Right lobe of liver (tissue), 6 donors: ENCODE measurements at regions not wholly inside any gene's neighbourhood (a gene's known extent, or its start where the extent isn't known, plus 50 kb on each side); places are given as distances from the start of the nearest gene placed in this dataset.

ENCODE experiments used
- ATAC-seq, 4 donors: fragments of 200-7000 bp; cut with Tn5 transposase; one replicate each; pipeline ENCODE4 v1.9.1; 2020; ENCODE audit warnings: mild to moderate bottlenecking in 4 of 4, moderate library complexity in 4 of 4
- DNase-seq, 3 donors: peaks; one replicate each; pipeline ENCODE4 v3.0.0-alpha.2; 2020
- H3K27ac ChIP-seq, 3 donors: fragments of 200-600 bp; one replicate each; pipeline ENCODE4 v1.8.0; 2022
- H3K27me3 ChIP-seq, 2 donors: fragments of 200-600 bp; one replicate each; pipeline ENCODE4 v1.8.0; 2022
- H3K36me3 ChIP-seq, 4 donors: fragments of 200-600 bp; sonication (generic) in 1 of 4; one replicate each; pipeline versions ENCODE4 v1.5.1 to v1.8.0; 2017 to 2022; ENCODE audit warnings: control low read depth in 1 of 4
- H3K4me1 ChIP-seq, 4 donors: fragments of 200-600 bp; sonication (generic) in 1 of 4; one replicate each; pipeline versions ENCODE4 v1.5.1 to v1.8.0; 2017 to 2022; ENCODE audit warnings: control low read depth in 1 of 4
- H3K4me3 ChIP-seq, 3 donors: fragments of 200-600 bp; one replicate each; pipeline ENCODE4 v1.8.0; 2022
- H3K9me3 ChIP-seq, 4 donors: fragments of 200-600 bp; sonication (generic) in 1 of 4; one replicate each; pipeline versions ENCODE4 v1.5.1 to v1.8.0; 2017 to 2022; ENCODE audit warnings: control low read depth in 1 of 4
- CTCF ChIP-seq, 4 donors: fragments of 200-600 bp in 3 of 4; fragments of 450-650 bp in 1 of 4; IDR thresholded peaks; one replicate each; pipeline versions ENCODE4 v1.5.1 to v1.8.0; 2016 to 2022; ENCODE audit warnings: antibody characterized with exemption in 4 of 4, mild to moderate bottlenecking in 2 of 4
- POLR2A ChIP-seq: fragments of 450-650 bp; IDR thresholded peaks from one replicate; pipeline ENCODE4 v1.6.1; 2017; ENCODE audit warnings: antibody characterized with exemption, mild to moderate bottlenecking
- WGBS: methylation state at CpG from one replicate; pipeline ENCODE4 v1.1.6; 2018; ENCODE audit warnings: low coverage, low lambda C conversion rate; ENCODE audit not compliant: insufficient coverage; ENCODE audit errors: missing lambda C conversion rate; 5-methylcytosine and 5-hydroxymethylcytosine counted together
- intact Hi-C, 2 donors: fragments of 100-400 bp; cut with DNase I; formaldehyde crosslinking; loops; one replicate each; pipeline versions ENCODE4 v1.11.2 to v1.14.1; 2022
- donor health status: DM: no; HTN: yes; CAD: no.
- donor health status: DM: no; HTN: no; CAD: no.
- donor health status: DM: no; HTN: no; CAD: no.
- donor health status: DM: no; HTN: yes; CAD: no.
- donor health status: DM: no; HTN: yes; CAD: no.

- TF ChIP-seq CTCF (IDR thresholded peaks at IDR 0.05) (no peak), POLR2A (no peak)
- DNase-seq (no peak), ATAC-seq (no peak)
- Histone ChIP-seq H3K9me3 (no peaks in the 10 kb centered on the region), H3K27me3 (no peaks in the 10 kb centered on the region), H3K4me3 (no peak overlapping the region), H3K27ac (no peak overlapping the region), H3K4me1 (no peaks in the 10 kb centered on the region), H3K36me3 (no peaks in the 10 kb centered on the region)
- 64% methylated on average over 3 of the region's 3 CpGs for WGBS
- intact Hi-C loops: no loop called here
These were observed 606.3 kb upstream of the LRFN5 start for GRCh38 chr14:41000350-41000749.

DNA sequence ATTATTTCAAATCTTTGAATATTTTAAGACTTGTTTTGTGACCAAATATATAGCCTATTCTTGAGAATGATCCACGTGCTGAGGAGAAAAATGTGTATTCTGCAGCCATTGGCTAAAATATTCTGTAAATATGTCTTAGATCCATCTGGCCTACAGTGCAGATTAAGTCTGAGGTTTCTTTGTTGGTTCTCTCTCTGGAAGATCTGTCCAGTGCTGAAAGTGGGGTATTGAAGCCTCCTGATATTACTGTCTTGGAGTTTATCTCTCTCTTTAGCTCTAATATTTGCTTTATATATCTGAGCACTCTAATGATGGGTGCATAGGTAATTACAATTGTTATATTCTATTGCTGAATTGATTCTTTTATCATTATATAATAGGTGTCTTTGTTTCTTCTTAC lies 617.4 kb upstream of the LRFN5 start:
- Histone ChIP-seq H3K4me1 (no peaks in the 10 kb centered on the region), H3K4me3 (no peak overlapping the region), H3K27ac (no peak overlapping the region), H3K9me3 (no peaks in the 10 kb centered on the region), H3K27me3 (no peaks in the 10 kb centered on the region), H3K36me3 (no peaks in the 10 kb centered on the region)
- intact Hi-C loops: no loop called here
- WGBS: 14% methylated on average over 1 of the region's 1 CpG
- ATAC-seq (no peak), DNase-seq (no peak)
- no peak for TF ChIP-seq CTCF (IDR thresholded peaks at IDR 0.05)
- TF ChIP-seq POLR2A: no peak

DNA sequence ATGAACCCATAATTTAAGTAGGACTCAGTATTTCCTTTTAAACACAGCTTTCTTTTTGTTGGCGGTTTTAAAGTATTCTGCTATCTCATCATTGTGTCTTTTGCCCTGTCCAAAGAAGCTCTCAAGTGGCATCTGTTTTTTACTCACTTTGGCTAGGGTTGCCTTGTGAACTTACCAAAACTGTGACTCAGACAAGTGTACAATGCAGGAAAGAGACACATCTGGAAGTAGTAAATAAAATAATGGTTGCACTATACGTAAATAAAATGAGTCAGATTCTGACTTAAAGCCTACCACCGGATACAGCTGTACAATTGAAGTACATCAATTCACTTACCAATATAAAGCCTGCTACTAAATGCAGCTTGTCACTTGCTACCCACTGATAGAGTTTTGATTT lies 619.2 kb upstream of the LRFN5 start:
- Histone ChIP-seq H3K4me1 (no peaks in the 10 kb centered on the region), H3K27ac (no peak overlapping the region), H3K9me3 (no peaks in the 10 kb centered on the region), H3K36me3 (no peaks in the 10 kb centered on the region), H3K4me3 (no peak overlapping the region), H3K27me3 (no peaks in the 10 kb centered on the region)
- TF ChIP-seq CTCF (IDR thresholded peaks at IDR 0.05): no peak
- TF ChIP-seq POLR2A: no peak
- no peak for DNase-seq
- ATAC-seq: no peak
- intact Hi-C loops: no loop called here
- WGBS: 52% methylated on average over 3 of the region's 3 CpGs

GRCh38 chr14:40986655-40987054 lies 620.0 kb upstream of the LRFN5 start:
- intact Hi-C loops: no loop called here
- Histone ChIP-seq H3K4me1 (no peaks in the 10 kb centered on the region), H3K4me3 (no peak overlapping the region), H3K9me3 (no peaks in the 10 kb centered on the region), H3K27ac (no peak overlapping the region), H3K36me3 (no peaks in the 10 kb centered on the region), H3K27me3 (no peaks in the 10 kb centered on the region)
- WGBS: 25% methylated on average over 1 of the region's 1 CpG
- ATAC-seq (no peak), DNase-seq (no peak)
- TF ChIP-seq POLR2A (no peak), CTCF (IDR thresholded peaks at IDR 0.05) (no peak)

DNA sequence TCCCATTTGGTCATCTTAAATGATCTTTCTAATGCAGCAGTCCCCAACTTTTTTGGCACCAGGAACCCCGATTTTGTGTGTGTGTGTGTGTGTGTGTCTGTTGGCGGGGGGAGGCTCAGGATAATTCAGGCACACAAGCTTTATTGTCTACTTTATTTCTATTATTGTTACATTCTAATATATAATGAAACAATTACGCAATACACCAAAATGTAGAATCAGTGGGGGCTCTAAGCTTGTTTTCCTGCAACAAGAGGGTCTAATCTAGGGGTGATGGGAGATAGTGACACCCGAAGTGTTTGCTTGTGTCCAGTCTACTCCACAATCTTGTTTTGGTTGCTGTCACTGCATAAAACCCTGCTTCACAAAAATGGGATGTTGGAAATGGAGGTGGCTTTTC lies 621.1 kb upstream of the LRFN5 start:
- intact Hi-C loops: no loop called here
- no peaks in the 10 kb centered on the region for H3K27me3 ChIP-seq
- H3K4me3 ChIP-seq: no peak overlapping the region
- no peak for ATAC-seq
- no peak for DNase-seq
- no peaks in the 10 kb centered on the region for H3K9me3 ChIP-seq
- no peak overlapping the region for H3K27ac ChIP-seq
- TF ChIP-seq POLR2A: no peak
- no peak for TF ChIP-seq CTCF (IDR thresholded peaks at IDR 0.05)
- no peaks in the 10 kb centered on the region for H3K36me3 ChIP-seq
- no peaks in the 10 kb centered on the region for H3K4me1 ChIP-seq
- WGBS: 24% methylated on average over 4 of the region's 4 CpGs
